Retinal pigment epithelial cell (primary cell): ENCODE measurements at regions not wholly inside any gene's neighbourhood (a gene's known extent, or its start where the extent isn't known, plus 50 kb on each side); places are given as distances from the start of the nearest gene placed in this dataset.

Experiments used
- DNase-seq: peaks from one replicate; pipeline ENCODE4 v3.0.0-alpha.2; 2010; ENCODE audit warnings: low read depth
- H3K4me3 ChIP-seq: 2 replicates; pipeline ENCODE4 v1.5.1; 2011; ENCODE audit warnings: mild to moderate bottlenecking, low read length, control low read depth, moderate library complexity
- TF ChIP-seq, protein P1 (sequence below): conservative IDR thresholded peaks from 2 replicates; pipeline ENCODE4 v1.5.1; 2011; ENCODE audit warnings: low read depth, low read length, control low read depth, inconsistent platforms

DNA sequence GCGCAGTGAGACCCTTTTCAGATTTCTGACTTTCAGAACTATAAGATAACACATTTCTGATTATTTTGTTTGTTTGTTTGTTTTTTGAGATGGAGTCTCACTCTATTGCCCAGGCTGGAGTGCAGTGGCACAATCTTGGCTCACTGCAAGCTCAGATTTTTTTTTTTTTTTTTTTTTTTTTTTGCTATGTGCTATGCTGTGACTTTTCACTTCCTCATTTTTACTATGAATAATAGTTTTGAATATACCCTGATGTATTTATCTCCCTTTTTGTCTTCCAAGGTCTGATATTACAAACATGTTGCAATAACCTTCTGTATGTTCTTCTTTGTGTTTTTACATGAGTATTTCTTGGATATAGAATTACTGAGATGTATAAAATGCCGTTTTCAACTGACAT lies 658.7 kb upstream of the SEL1L start:
- TF ChIP-seq, protein P1, sequence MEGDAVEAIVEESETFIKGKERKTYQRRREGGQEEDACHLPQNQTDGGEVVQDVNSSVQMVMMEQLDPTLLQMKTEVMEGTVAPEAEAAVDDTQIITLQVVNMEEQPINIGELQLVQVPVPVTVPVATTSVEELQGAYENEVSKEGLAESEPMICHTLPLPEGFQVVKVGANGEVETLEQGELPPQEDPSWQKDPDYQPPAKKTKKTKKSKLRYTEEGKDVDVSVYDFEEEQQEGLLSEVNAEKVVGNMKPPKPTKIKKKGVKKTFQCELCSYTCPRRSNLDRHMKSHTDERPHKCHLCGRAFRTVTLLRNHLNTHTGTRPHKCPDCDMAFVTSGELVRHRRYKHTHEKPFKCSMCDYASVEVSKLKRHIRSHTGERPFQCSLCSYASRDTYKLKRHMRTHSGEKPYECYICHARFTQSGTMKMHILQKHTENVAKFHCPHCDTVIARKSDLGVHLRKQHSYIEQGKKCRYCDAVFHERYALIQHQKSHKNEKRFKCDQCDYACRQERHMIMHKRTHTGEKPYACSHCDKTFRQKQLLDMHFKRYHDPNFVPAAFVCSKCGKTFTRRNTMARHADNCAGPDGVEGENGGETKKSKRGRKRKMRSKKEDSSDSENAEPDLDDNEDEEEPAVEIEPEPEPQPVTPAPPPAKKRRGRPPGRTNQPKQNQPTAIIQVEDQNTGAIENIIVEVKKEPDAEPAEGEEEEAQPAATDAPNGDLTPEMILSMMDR = no peak
- no peak for DNase-seq
- H3K4me3 ChIP-seq = no peak overlapping the region

DNA sequence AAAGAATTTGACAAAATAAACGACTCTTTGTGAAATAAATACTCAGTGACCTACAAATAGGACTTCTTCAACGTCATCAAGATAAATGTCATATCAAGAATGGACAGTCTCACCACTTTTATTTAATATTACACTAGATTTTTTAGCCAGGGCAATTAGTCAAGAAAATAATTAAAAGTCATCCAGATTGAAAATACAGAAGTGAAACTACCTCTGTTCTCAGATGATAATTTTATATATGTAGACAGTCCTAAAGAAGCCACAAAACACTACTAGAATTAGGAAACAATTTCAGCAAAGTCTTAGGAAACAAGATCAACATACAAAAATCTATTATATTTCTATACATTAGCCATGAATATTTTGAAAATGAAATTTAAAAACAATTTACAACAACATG lies 689.6 kb upstream of the SEL1L start:
- TF ChIP-seq, protein P1 = no peak
- no peak overlapping the region for H3K4me3 ChIP-seq
- DNase-seq = no peak

GRCh38 chr14:82224610-82225009 lies 691.0 kb upstream of the SEL1L start:
- no peak for DNase-seq
- H3K4me3 ChIP-seq = no peak overlapping the region
- TF ChIP-seq, protein P1 = no peak

GRCh38 chr14:82230748-82231147 lies 697.1 kb upstream of the SEL1L start:
- TF ChIP-seq, protein P1 = no peak
- DNase-seq = no peak
- H3K4me3 ChIP-seq = no peak overlapping the region

DNA sequence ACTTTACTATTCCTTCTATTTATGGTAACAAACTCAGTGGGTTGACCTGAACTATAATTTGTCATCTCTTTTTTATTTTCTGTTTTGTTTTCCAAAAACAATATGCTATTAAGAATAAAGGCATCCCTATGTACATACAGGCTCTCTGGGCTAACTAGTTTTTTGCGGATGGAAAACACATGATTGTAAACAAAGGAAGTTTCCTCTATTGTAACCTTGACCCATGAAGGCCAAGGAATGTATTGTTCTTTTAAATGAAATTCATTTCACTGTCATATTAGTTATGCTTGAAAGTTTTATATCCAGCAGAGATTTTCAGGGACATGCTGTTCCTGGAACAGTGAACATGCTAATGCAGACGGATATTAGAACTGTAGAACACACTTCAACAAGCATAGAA lies 705.0 kb upstream of the SEL1L start:
- TF ChIP-seq, protein P1 = no peak
- DNase-seq = no peak
- no peak overlapping the region for H3K4me3 ChIP-seq

GRCh38 chr14:82239223-82239622 lies 705.6 kb upstream of the SEL1L start:
- no peak overlapping the region for H3K4me3 ChIP-seq
- DNase-seq = no peak
- TF ChIP-seq, protein P1 = no peak

DNA sequence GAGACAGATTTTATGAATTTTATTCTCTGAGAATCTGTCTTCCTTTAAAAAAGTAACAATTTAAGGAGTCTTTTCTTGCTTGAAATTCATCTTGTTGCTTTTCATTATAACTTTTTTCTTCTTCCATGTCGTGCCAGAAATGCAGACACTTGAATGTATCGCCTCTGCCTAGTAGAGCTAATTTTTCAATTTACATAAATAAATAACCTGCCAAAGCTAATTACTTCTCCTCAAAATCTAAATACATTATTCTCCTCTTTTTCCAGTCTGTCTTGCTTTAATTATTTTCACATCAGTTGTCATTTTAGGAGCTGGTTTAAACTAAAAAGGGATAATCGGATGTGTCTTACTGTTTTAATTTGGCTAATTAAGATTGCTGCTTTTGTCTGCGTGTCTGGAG lies 711.1 kb upstream of the SEL1L start:
- H3K4me3 ChIP-seq = no peak overlapping the region
- TF ChIP-seq, protein P1 = no peak
- DNase-seq = no peak
